ENCODE measurements at regions not wholly inside any gene's neighbourhood (a gene's known extent, or its start where the extent isn't known, plus 50 kb on each side); places are given as distances from the start of the nearest gene placed in this dataset.

DNA sequence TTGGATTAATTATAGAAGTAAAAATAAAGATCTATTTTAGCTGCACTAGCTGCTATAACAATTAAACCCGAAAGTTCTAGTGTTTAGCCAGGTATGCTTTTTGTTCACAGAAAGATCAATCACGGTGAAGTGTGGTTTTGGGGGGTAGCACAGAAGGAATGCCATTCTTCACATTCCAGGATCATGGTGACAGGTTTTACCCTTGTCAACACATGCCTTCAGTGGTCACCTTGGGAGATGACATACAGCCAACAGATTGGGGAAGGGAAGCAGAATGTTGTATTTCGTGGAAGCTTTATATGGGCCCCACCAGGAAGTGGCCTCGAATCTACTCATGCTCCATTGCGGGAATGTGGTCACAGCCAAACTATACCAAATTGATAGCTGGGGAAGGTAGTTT, 753.6 kb downstream of the RAPGEF2 start:
- Histone ChIP-seq H3K27me3 (ENCODE audit: control insufficient read depth, insufficient read depth, low read length) (no peaks in the 10 kb centered on the region), H3K4me1 (ENCODE audit: control insufficient read depth, insufficient read depth, low read length) (no peaks in the 10 kb centered on the region), H3K9me3 (ENCODE audit: control insufficient read depth, insufficient read depth, low read depth, low read length) (no peaks in the 10 kb centered on the region), H3K36me3 (ENCODE audit: control insufficient read depth, insufficient read depth, low read length) (no peaks in the 10 kb centered on the region), H3K27ac (ENCODE audit: low read length) (no peak overlapping the region), H3K4me3 (ENCODE audit: low read depth in 2 of 2, low read length in 2 of 2) (no peak overlapping the region)
- ChIA-PET CTCF (no interaction called here), POLR2A (no interaction called here)
- intact Hi-C loops (cut with micrococcal nuclease; ENCODE audit: unreplicated experiment) = no loop called here
- in situ Hi-C loops (cut with HindIII; ENCODE audit: low pct_unique_long_range_greater_than_20kb, low sequenced_read_pairs) = no loop called here
- no TSS peak for BruUV-seq (replicated peaks)
- TF ChIP-seq, protein P1, sequence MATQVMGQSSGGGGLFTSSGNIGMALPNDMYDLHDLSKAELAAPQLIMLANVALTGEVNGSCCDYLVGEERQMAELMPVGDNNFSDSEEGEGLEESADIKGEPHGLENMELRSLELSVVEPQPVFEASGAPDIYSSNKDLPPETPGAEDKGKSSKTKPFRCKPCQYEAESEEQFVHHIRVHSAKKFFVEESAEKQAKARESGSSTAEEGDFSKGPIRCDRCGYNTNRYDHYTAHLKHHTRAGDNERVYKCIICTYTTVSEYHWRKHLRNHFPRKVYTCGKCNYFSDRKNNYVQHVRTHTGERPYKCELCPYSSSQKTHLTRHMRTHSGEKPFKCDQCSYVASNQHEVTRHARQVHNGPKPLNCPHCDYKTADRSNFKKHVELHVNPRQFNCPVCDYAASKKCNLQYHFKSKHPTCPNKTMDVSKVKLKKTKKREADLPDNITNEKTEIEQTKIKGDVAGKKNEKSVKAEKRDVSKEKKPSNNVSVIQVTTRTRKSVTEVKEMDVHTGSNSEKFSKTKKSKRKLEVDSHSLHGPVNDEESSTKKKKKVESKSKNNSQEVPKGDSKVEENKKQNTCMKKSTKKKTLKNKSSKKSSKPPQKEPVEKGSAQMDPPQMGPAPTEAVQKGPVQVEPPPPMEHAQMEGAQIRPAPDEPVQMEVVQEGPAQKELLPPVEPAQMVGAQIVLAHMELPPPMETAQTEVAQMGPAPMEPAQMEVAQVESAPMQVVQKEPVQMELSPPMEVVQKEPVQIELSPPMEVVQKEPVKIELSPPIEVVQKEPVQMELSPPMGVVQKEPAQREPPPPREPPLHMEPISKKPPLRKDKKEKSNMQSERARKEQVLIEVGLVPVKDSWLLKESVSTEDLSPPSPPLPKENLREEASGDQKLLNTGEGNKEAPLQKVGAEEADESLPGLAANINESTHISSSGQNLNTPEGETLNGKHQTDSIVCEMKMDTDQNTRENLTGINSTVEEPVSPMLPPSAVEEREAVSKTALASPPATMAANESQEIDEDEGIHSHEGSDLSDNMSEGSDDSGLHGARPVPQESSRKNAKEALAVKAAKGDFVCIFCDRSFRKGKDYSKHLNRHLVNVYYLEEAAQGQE (IDR thresholded peaks at IDR 0.05; ENCODE audit: insufficient read depth in 1 of 2, low read depth in 2 of 2, low read length in 1 of 2) = no peak
- TF ChIP-seq TCF7L2 (IDR thresholded peaks at IDR 0.05; ENCODE audit: low read depth, low read length) (no peak), SIN3A (IDR thresholded peaks at IDR 0.05; ENCODE audit: borderline replicate concordance, insufficient read depth, low read depth, low read length) (no peak), POLR2AphosphoS5 (IDR thresholded peaks at IDR 0.05; ENCODE audit: low read depth, low read length) (no peak)
- TF ChIP-seq, protein P2, sequence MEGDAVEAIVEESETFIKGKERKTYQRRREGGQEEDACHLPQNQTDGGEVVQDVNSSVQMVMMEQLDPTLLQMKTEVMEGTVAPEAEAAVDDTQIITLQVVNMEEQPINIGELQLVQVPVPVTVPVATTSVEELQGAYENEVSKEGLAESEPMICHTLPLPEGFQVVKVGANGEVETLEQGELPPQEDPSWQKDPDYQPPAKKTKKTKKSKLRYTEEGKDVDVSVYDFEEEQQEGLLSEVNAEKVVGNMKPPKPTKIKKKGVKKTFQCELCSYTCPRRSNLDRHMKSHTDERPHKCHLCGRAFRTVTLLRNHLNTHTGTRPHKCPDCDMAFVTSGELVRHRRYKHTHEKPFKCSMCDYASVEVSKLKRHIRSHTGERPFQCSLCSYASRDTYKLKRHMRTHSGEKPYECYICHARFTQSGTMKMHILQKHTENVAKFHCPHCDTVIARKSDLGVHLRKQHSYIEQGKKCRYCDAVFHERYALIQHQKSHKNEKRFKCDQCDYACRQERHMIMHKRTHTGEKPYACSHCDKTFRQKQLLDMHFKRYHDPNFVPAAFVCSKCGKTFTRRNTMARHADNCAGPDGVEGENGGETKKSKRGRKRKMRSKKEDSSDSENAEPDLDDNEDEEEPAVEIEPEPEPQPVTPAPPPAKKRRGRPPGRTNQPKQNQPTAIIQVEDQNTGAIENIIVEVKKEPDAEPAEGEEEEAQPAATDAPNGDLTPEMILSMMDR (IDR thresholded peaks at IDR 0.05) = no peak
- ATAC-seq = no peak
- no peak for DNase-seq (ENCODE audit: low read depth, low spot score)

DNA sequence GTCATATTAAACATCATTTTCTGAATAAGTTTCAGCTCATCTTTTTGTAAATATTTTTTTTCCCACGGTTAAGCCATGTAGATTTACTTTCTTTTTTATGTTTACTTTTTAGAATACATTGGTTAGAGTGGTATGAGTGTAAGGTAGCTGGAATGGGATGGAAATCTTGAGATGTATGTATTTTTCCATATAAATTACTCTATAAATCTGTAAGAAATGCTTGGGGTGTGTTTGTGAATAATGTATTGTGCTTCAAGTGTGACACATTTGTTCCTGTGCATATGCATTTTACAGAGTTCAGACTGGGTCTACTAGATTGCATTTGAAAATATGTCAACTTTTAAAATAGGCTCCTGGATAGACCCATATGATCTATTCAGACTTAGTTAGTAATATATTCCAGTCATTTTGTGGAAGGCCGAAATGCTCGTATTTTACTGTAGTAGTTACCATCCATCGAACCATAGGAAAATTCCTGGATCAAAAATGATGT, 756.8 kb downstream of the RAPGEF2 start:
- Histone ChIP-seq H3K4me1 (ENCODE audit: control insufficient read depth, insufficient read depth, low read length) (no peaks in the 10 kb centered on the region), H3K27me3 (ENCODE audit: control insufficient read depth, insufficient read depth, low read length) (no peaks in the 10 kb centered on the region), H3K9me3 (ENCODE audit: control insufficient read depth, insufficient read depth, low read depth, low read length) (no peaks in the 10 kb centered on the region), H3K4me3 (ENCODE audit: low read depth in 2 of 2, low read length in 2 of 2) (no peak overlapping the region), H3K27ac (ENCODE audit: low read length) (no peak overlapping the region), H3K36me3 (ENCODE audit: control insufficient read depth, insufficient read depth, low read length) (no peaks in the 10 kb centered on the region)
- BruUV-seq (replicated peaks) = no TSS peak
- ChIA-PET POLR2A (no interaction called here), CTCF (no interaction called here)
- TF ChIP-seq SIN3A (IDR thresholded peaks at IDR 0.05; ENCODE audit: borderline replicate concordance, insufficient read depth, low read depth, low read length) = no peak
- no peak for TF ChIP-seq TCF7L2 (IDR thresholded peaks at IDR 0.05; ENCODE audit: low read depth, low read length)
- no peak for TF ChIP-seq POLR2AphosphoS5 (IDR thresholded peaks at IDR 0.05; ENCODE audit: low read depth, low read length)
- TF ChIP-seq, protein P1 (IDR thresholded peaks at IDR 0.05; ENCODE audit: insufficient read depth in 1 of 2, low read depth in 2 of 2, low read length in 1 of 2) = no peak
- TF ChIP-seq, protein P2 (IDR thresholded peaks at IDR 0.05) = no peak
- in situ Hi-C loops (cut with HindIII; ENCODE audit: low pct_unique_long_range_greater_than_20kb, low sequenced_read_pairs) = no loop called here
- ATAC-seq = no peak
- no peak for DNase-seq (ENCODE audit: low read depth, low spot score)
- intact Hi-C loops (cut with micrococcal nuclease; ENCODE audit: unreplicated experiment) = no loop called here

All from Panc1 (cell line).